SK-N-SH (cell line): ENCODE measurements at regions not wholly inside any gene's neighbourhood (a gene's known extent, or its start where the extent isn't known, plus 50 kb on each side); places are given as distances from the start of the nearest gene placed in this dataset.

Experiments used
- CTCF ChIA-PET: fragments of 300-600, 350-600 bp; formaldehyde crosslinking; extraction: SDS; loops from one replicate; lab custom pipeline; 2021; lab: Yijun Ruan, JAX
- POLR2A ChIA-PET: fragments of 350-600 bp; sonication (Branson Sonifier 250); formaldehyde crosslinking; extraction: SDS; loops from one replicate; lab custom pipeline; 2020; ENCODE audit warnings: antibody characterized with exemption, inconsistent platforms; lab: Yijun Ruan, JAX
- DNase-seq: peaks from one replicate; pipeline ENCODE4 v3.0.0; 2012
- H2AFZ ChIP-seq: fragments of 200-600 bp; sonication (generic); 2 replicates; pipeline ENCODE4 v1.8.1; 2016; ENCODE audit warnings: antibody characterized with exemption, mild to moderate bottlenecking, low read depth
- H3F3A ChIP-seq: fragments of 200-600 bp; sonication (generic); replicated peaks from 2 replicates; pipeline ENCODE3; 2016; ENCODE audit warnings: antibody characterized with exemption, mild to moderate bottlenecking; ENCODE audit not compliant: insufficient read depth
- H3K27ac ChIP-seq, 2 experiments: fragments of 200-500 bp in 1 of 2; fragments of 200-600 bp in 1 of 2; sonication (Bioruptor generic) in 1 of 2; sonication (generic), shearing (Covaris generic) in 1 of 2; 2 replicates each; pipeline versions ENCODE4 v1.5.1 to v1.6.1; 2014 to 2016; ENCODE audit warnings: low read depth in 2 of 2, inconsistent platforms in 1 of 2, low read length in 1 of 2, mild to moderate bottlenecking in 1 of 2, mixed read lengths in 1 of 2
- H3K27me3 ChIP-seq: fragments of 200-600 bp; sonication (generic), shearing (Covaris generic); 2 replicates; pipeline ENCODE4 v1.6.1; 2016; ENCODE audit warnings: mixed run types; ENCODE audit not compliant: insufficient read depth
- H3K36me3 ChIP-seq, 2 experiments: fragments of 200-500 bp in 1 of 2; fragments of 200-600 bp in 1 of 2; sonication (Bioruptor generic) in 1 of 2; sonication (generic) in 1 of 2; replicated peaks in 1 of 2; 2 replicates each; pipeline versions ENCODE3 to v1.5.1; 2014 to 2016; ENCODE audit warnings: low read length in 1 of 2, mild to moderate bottlenecking in 1 of 2; ENCODE audit not compliant: insufficient read depth in 2 of 2, control insufficient read depth in 1 of 2
- H3K4me1 ChIP-seq, 2 experiments: fragments of 200-500 bp in 1 of 2; fragments of 200-600 bp in 1 of 2; sonication (Bioruptor generic) in 1 of 2; sonication (generic), shearing (Covaris generic) in 1 of 2; 2 replicates each; pipeline versions ENCODE4 v1.5.1 to v1.6.1; 2014 to 2016; ENCODE audit warnings: low read depth in 1 of 2, low read length in 1 of 2, mixed run types in 1 of 2; ENCODE audit not compliant: insufficient read depth in 2 of 2, control insufficient read depth in 1 of 2
- H3K4me2 ChIP-seq: fragments of 200-600 bp; sonication (generic), shearing (Covaris generic); 2 replicates; pipeline ENCODE4 v1.6.1; 2017; ENCODE audit warnings: mixed run types
- H3K4me3 ChIP-seq, 2 experiments: fragments of 200-500 bp in 1 of 2; fragments of 200-600 bp in 1 of 2; sonication (Bioruptor generic) in 1 of 2; sonication (generic), shearing (Covaris generic) in 1 of 2; 2 replicates each; pipeline versions ENCODE4 v1.5.1 to v1.8.1; 2014 to 2016; ENCODE audit warnings: low read depth in 2 of 2, inconsistent platforms in 1 of 2, low read length in 1 of 2, mild to moderate bottlenecking in 1 of 2, mixed read lengths in 1 of 2, moderate library complexity in 1 of 2
- H3K79me2 ChIP-seq: fragments of 200-600 bp; sonication (generic); 2 replicates; pipeline ENCODE4 v1.8.1; 2017; ENCODE audit warnings: mild to moderate bottlenecking; ENCODE audit not compliant: insufficient read depth
- H3K9ac ChIP-seq: fragments of 200-600 bp; sonication (generic); 2 replicates; pipeline ENCODE4 v1.6.1; 2017; ENCODE audit warnings: mixed run types
- H3K9me2 ChIP-seq: fragments of 200-600 bp; sonication (generic); 2 replicates; pipeline ENCODE4 v1.6.1; 2017; ENCODE audit warnings: mixed run types
- H3K9me3 ChIP-seq: fragments of 200-600 bp; sonication (generic); 2 replicates; pipeline ENCODE4 v1.6.1; 2017; ENCODE audit warnings: mixed run types, mild to moderate bottlenecking, moderate library complexity
- H4K20me1 ChIP-seq: fragments of 200-600 bp; sonication (generic); 2 replicates; pipeline ENCODE4 v1.6.1; 2017; ENCODE audit warnings: mild to moderate bottlenecking, mixed run types; ENCODE audit not compliant: insufficient read depth
- CHD2 ChIP-seq: fragments of 150-350 bp; IDR thresholded peaks from 2 replicates; pipeline ENCODE4 v1.6.1; 2018; ENCODE audit warnings: low read length; ENCODE audit not compliant: partially characterized antibody
- EZH2phosphoT487 ChIP-seq: fragments of 200-600 bp; sonication (generic); IDR thresholded peaks from 2 replicates; pipeline ENCODE4 v1.6.1; 2017; ENCODE audit warnings: low read depth, mixed run types, mild to moderate bottlenecking, antibody characterized with exemption, moderate library complexity, borderline replicate concordance
- FOXJ3 ChIP-seq: sonication (generic); formaldehyde crosslinking; IDR thresholded peaks from 2 replicates; pipeline ENCODE4 v1.5.1; 2020; ENCODE audit warnings: mild to moderate bottlenecking, missing genetic modification reagents
- FOXM1 ChIP-seq: IDR thresholded peaks from 2 replicates; pipeline ENCODE4 v1.4.0; 2012; ENCODE audit warnings: low read depth, mild to moderate bottlenecking
- GABPA ChIP-seq: IDR thresholded peaks from 2 replicates; pipeline ENCODE4 v1.4.0; 2012; ENCODE audit warnings: low read depth, mild to moderate bottlenecking
- IRF3 ChIP-seq: fragments of 150-350 bp; IDR thresholded peaks from 2 replicates; pipeline ENCODE4 v1.6.1; 2016; ENCODE audit warnings: mild to moderate bottlenecking, low read depth, low read length
- JUND ChIP-seq: IDR thresholded peaks from 2 replicates; pipeline ENCODE4 v1.4.0; 2012
- MXI1 ChIP-seq: IDR thresholded peaks from 2 replicates; pipeline ENCODE4 v1.6.1; 2012; ENCODE audit warnings: mild to moderate bottlenecking, low read depth, low read length, improper control_type of control experiment
- NFIC ChIP-seq: IDR thresholded peaks from 2 replicates; pipeline ENCODE4 v1.4.0; 2012; ENCODE audit warnings: borderline replicate concordance
- NRF1 ChIP-seq: IDR thresholded peaks from 2 replicates; pipeline ENCODE4 v1.6.1; 2012; ENCODE audit warnings: low read depth, mild to moderate bottlenecking, low read length
- PBX3 ChIP-seq: IDR thresholded peaks from 2 replicates; pipeline ENCODE4; 2012
- POLR2AphosphoS5 ChIP-seq: IDR thresholded peaks from 2 replicates; pipeline ENCODE4 v1.6.1; 2012; ENCODE audit warnings: low read depth, low read length
- RAD21 ChIP-seq: IDR thresholded peaks from 2 replicates; pipeline ENCODE4 v1.6.1; 2012; ENCODE audit warnings: mild to moderate bottlenecking, low read length
- RCOR1 ChIP-seq: fragments of 150-350 bp; IDR thresholded peaks from 2 replicates; pipeline ENCODE4 v1.6.1; 2017; ENCODE audit warnings: antibody characterized with exemption, low read length
- REST ChIP-seq: IDR thresholded peaks from 2 replicates; pipeline ENCODE4 v1.6.1; 2012; ENCODE audit warnings: mild to moderate bottlenecking, low read depth, low read length, moderate library complexity
- RFX5 ChIP-seq: IDR thresholded peaks from 2 replicates; pipeline ENCODE4 v1.6.1; 2012; ENCODE audit warnings: mild to moderate bottlenecking, improper control_type of control experiment, low read length
- RXRA ChIP-seq: IDR thresholded peaks from 2 replicates; pipeline ENCODE4 v1.4.0; 2012; ENCODE audit warnings: low read depth, mild to moderate bottlenecking, borderline replicate concordance
- SIN3A ChIP-seq: IDR thresholded peaks from 2 replicates; pipeline ENCODE4 v1.6.1; 2012; ENCODE audit warnings: low read depth, mild to moderate bottlenecking, low read length, moderate library complexity, borderline replicate concordance
- SMC3 ChIP-seq: IDR thresholded peaks from 2 replicates; pipeline ENCODE4 v1.6.1; 2012; ENCODE audit warnings: low read depth, low read length, improper control_type of control experiment
- TAF1 ChIP-seq: IDR thresholded peaks from 2 replicates; pipeline ENCODE4 v1.6.1; 2012; ENCODE audit warnings: low read depth, mild to moderate bottlenecking, low read length, moderate library complexity, borderline replicate concordance
- TEAD4 ChIP-seq: IDR thresholded peaks from 2 replicates; pipeline ENCODE4 v1.4.0; 2012; ENCODE audit warnings: mild to moderate bottlenecking, borderline replicate concordance; ENCODE audit not compliant: insufficient read depth
- USF1 ChIP-seq: IDR thresholded peaks from 2 replicates; pipeline ENCODE4 v1.4.0; 2012; ENCODE audit warnings: low read depth, borderline replicate concordance
- USF2 ChIP-seq: fragments of 150-350 bp; IDR thresholded peaks from 2 replicates; pipeline ENCODE4 v1.6.1; 2017; ENCODE audit warnings: antibody characterized with exemption, low read length, low read depth, borderline replicate concordance
- ZBTB33 ChIP-seq: IDR thresholded peaks from 2 replicates; pipeline ENCODE4 v1.4.0; 2012; ENCODE audit warnings: low read depth, borderline replicate concordance
- WGBS: methylation state at CpG from one replicate; pipeline ENCODE4 v1.1.6; 2017; ENCODE audit warnings: low lambda C conversion rate; 5-methylcytosine and 5-hydroxymethylcytosine counted together

GRCh38 chr19:30682999-30683536 lies 310.9 kb downstream of the ZNF536 start:
- Histone ChIP-seq H3K27ac (peak overlapping the region in 1 of 2 experiments; percentile 65; a peak in 2 of 4 replicates), H3K9me3 (no peaks in the 10 kb centered on the region), H3K9ac (no peak overlapping the region), H3F3A (no peaks in the 10 kb centered on the region), H3K79me2 (no peaks in the 10 kb centered on the region), H3K36me3 (no peaks in the 10 kb centered on the region), H3K4me3 (peak overlapping the region in 1 of 2 experiments; percentile 7; a peak in 1 of 4 replicates), H3K4me2 (peak overlapping the region; percentile 38; the same call in 1 of the 2 replicates), H2AFZ (no peak overlapping the region), H4K20me1 (no peaks in the 10 kb centered on the region), H3K27me3 (no peaks in the 10 kb centered on the region), H3K9me2 (no peaks in the 10 kb centered on the region), H3K4me1 (peaks cover 0 to 48% of the 10 kb centered on the region in 2 experiments; a peak in 2 of 4 replicates)
- 4% methylated on average over 13 of the region's 13 CpGs for WGBS
- ChIA-PET POLR2A (interaction anchor here (1.4 kb wide), 1 partner anchor 655 kb away, joined by 3 read pairs; no protein-coding TSS in a partner anchor), CTCF (interaction anchor here (0.6 to 10.8 kb wide), 87 partner anchors 9 to 1890 kb away, joined by 3 to 182 read pairs (median 4); partner anchors contain the start of gene DPY19L3)
- DNase-seq, result peak; percentile 88
- peak; percentile 44; the same call in 1 of the 2 replicates for TF ChIP-seq NFIC
- TF ChIP-seq PBX3, result no peak
- no peak for TF ChIP-seq SIN3A
- no peak for TF ChIP-seq USF2
- no peak for TF ChIP-seq FOXM1
- TF ChIP-seq ZBTB33, result no peak
- peak; percentile 74 for TF ChIP-seq CHD2
- peak; percentile 61 for TF ChIP-seq JUND
- no peak for TF ChIP-seq TEAD4
- TF ChIP-seq USF1, result no peak
- no peak; the same call in 1 of the 2 replicates for TF ChIP-seq MXI1
- peak; percentile 90 for TF ChIP-seq RXRA
- TF ChIP-seq NRF1, result no peak
- no peak; the same call in 1 of the 2 replicates for TF ChIP-seq FOXJ3 (CRISPR knock-in tag)
- no peak for TF ChIP-seq EZH2phosphoT487
- no peak for TF ChIP-seq IRF3
- peak; percentile 49; the same call in 1 of the 2 replicates for TF ChIP-seq RFX5
- no peak for TF ChIP-seq TAF1
- TF ChIP-seq REST, result no peak
- peak; percentile 52; the same call in 1 of the 2 replicates for TF ChIP-seq POLR2AphosphoS5
- TF ChIP-seq RCOR1, result peak; percentile 84
- TF ChIP-seq SMC3, result peak; percentile 88
- TF ChIP-seq GABPA, result no peak
- TF ChIP-seq RAD21, result peak; percentile 99
